T-helper 2 cell treated with Interferon-gamma antibody and Interleukin-4, amounts not matched to agents 100 ng/mL and 5 ng/mL, for 36 hours (primary cell): ENCODE measurements at regions not wholly inside any gene's neighbourhood (a gene's known extent, or its start where the extent isn't known, plus 50 kb on each side); places are given as distances from the start of the nearest gene placed in this dataset.

Experiments
- intact Hi-C: fragments of 100-400 bp; cut with micrococcal nuclease; formaldehyde crosslinking; loops from one replicate; pipeline ENCODE4 v1.15.1; 2023

- intact Hi-C loops: no loop called here
Measured at GRCh38 chr14:34027130-34027989, 76.5 kb upstream of the EGLN3 start.

DNA sequence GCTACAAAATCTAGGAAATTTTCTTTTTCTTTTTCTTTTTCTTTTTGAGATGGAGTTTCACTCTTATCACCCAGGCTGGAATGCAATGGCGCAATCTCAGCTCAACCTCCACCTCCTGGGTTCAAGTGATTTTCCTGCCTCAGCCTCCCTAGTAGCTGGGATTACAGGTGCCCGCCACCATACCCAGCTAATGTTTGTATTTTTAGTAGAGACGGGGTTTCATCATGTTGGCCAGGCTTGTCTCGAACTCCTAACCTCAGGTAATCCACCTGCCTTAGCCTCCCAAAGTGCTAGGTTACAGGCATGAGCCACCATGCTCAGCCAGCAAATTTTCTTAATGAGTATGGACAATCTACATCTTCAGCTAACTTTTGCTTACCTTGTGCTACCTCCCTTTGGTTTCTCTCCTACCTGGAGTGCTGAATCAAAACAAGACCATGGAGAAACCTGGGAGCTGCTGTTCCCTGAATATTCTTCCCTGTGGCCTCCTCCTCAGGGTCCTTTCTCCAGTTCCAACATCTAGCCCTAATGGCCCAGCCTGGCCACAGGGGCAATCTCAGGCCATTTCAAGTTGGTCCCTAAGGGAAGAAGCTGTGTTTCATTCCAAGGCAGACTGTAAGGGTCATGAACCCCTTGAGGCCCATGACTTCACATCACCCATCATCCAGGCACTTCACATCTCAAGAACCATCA lies 74.6 kb upstream of the EGLN3 start:
- intact Hi-C loops: no loop called here

DNA sequence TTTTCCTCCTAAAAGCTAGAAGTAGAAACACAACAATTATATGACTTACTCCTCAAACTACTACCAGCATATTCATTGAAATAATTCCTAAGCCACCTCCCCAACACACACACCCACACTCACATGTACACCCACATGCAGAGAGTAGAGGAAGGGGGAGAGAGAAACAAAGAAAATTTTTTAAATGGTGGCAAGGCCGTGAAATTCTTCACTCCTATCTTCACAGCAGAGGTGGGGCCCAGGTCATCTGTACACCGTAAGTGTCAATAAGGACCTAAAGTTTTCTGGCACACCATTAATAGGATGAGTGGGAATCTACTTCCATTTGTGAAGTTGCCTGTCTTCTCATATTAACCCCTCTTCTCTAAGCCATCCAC lies 73.9 kb upstream of the EGLN3 start:
- intact Hi-C loops: no loop called here

- intact Hi-C loops: no loop called here
Measured at GRCh38 chr14:34023824-34024767, 73.2 kb upstream of the EGLN3 start.

DNA sequence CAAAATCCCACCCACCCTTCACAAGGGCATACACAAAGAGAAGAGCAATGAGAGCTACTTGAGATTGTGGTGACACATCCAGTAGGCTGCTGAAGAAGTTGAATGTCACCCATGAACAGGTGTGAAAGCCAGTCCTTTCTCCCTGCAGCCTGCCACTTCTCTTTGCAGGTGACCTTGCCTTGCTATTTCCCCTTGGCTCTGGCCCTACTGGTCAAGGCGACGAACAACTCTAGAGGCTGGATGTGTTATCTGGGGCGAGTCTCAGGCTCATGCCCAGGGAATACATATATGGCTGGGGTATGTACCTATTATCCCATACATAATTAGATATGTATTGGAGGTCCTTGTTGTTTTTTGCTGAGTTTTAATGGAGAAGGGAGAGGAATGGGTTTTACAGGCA lies 70.2 kb upstream of the EGLN3 start:
- intact Hi-C loops: no loop called here

GRCh38 chr14:34020014-34020413 lies 69.1 kb upstream of the EGLN3 start:
- intact Hi-C loops: no loop called here

GRCh38 chr14:34018564-34019244 lies 67.8 kb upstream of the EGLN3 start:
- intact Hi-C loops: loop anchor here (2.0 to 5.0 kb wide), 4 partner anchors 24 to 76 kb away; partner anchors contain the start of gene EGLN3

DNA sequence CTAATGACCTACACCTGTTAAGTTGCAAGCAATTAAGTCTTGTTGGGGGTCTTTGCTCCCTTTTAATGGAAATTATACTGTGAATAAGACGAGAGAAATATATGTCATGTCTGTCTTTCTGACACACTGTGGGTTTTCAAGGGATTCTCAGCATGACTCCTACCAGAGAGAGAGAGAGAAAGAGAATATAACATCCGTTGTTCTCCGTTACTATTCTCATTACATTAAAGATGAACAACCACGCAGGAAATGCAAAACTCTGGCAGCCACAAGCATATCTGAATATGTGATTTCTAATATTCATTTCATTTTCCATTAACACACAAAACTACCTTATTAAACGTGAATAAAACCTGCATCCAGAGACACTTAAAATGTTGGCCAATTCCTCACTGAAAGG lies 67.3 kb upstream of the EGLN3 start:
- intact Hi-C loops: loop anchor here (2.0 to 5.0 kb wide), 4 partner anchors 25 to 77 kb away; partner anchors contain the start of gene EGLN3

- intact Hi-C loops: loop anchor here (5.0 kb wide), 1 partner anchor 63 kb away; the partner anchor contains the start of gene EGLN3
Measured at GRCh38 chr14:34015383-34015782, 64.5 kb upstream of the EGLN3 start.

DNA sequence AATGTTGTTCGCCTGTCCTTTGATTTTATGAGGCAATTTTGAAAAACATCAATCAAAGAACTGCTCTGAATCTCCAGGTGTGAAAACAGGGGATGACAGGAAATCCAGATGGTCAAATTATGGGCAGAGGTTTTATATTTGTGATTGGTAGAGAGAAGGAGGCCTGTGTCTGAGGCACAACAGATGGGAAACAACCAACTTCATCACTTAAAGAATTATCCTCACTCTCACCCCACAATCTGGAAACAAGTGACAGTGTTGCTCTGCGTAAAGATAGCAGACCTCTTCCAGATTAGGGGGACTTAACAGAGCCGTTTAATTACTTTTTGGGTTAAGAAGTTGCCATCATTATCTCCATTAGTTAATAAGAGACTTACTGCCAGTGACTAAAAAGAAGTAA lies 64.1 kb upstream of the EGLN3 start:
- intact Hi-C loops: loop anchor here (5.0 kb wide), 1 partner anchor 63 kb away; the partner anchor contains the start of gene EGLN3

- intact Hi-C loops: no loop called here
Measured at GRCh38 chr14:34013721-34014060, 62.8 kb upstream of the EGLN3 start.

DNA sequence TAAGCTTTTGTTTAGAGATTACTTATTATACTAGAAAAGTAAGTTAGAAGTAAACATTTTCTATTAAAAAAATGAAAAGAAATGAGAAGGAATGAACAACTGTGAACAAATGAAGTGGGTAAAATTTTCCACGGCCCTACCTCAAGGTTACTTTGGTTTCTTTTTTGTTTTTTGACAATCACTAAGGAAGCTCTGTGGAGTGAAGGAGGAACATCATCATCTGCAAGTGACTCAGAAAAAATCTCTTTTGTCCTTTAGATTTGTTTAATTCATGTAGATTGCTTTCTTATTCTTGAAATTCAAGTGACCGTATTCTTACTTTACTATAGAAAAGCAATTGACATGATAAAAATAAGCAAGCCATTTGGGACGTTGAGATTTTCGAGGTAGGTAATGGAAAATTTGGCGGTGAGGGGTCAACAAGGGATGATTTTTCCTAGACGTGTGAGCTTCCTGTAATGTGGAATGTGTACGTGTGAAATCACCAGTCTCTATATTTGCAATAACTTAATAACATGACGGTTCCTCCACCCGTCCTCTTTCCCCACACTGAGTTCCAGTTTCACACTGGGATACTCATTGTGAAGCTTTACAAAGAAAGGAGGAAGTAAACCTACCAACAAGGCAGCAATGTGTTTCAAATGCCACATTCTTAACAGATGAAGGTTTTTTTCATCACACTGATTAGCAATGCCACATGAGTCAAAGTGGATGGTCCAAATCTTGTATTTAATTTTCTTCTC lies 62.3 kb upstream of the EGLN3 start:
- intact Hi-C loops: no loop called here

GRCh38 chr14:34012369-34012768 lies 61.5 kb upstream of the EGLN3 start:
- intact Hi-C loops: no loop called here

DNA sequence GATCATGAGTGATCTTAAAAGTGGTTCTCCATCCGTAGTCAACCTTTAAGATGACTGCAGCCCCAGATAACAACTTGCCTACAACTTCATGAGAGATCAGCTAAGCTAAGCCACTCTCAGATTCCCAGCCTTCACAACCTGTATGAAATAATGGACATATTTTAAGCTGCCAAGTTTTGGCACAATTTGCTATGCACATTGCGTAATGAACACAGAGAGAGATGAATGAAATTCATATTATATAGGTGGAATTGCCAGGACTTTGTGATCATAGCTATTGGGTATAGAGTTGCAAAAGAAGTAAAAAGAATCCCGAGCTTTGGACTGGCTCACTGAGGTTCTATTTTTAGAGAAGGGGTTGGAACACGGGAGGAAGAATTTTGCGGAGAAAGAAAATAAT lies 59.1 kb upstream of the EGLN3 start:
- intact Hi-C loops: no loop called here

DNA sequence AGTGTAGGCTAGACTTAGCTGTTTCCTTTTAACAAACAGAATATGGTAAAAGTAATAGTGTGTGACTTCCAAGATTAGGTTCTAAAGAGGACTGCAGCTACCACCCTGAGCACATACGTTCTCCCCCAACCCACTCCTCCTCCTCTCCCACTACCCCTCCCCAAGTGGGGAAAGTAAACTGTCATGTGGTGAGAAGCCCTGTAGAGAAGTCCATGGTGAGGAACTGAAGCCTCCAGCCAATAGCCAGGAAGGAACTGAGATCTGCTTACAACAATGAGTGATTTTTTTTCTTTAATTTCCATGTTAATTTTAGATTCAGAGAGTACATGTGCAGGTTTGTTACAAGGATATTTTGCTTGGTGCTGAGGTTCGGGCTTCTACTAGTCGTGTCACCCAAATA lies 57.0 kb upstream of the EGLN3 start:
- intact Hi-C loops: no loop called here

GRCh38 chr14:34005901-34006300 lies 55.0 kb upstream of the EGLN3 start:
- intact Hi-C loops: no loop called here

DNA sequence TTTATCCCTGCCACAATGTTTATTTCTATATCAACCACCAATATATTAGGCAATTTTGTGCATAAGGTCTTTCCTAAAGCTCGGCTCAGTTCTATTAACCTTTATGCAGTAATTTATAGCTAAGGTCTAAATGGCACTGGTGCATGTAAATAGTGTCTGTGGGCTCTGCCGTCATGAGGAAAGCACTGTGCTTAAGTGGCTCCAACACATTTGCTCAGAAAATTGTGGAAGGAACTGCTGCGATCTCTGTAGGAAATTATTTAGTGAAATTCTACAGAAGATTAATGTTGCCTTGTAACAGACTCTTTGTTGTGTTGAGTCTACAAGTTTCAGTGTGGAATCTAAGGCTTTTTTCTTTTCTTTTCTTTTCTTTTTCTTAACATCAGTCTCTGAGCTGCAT lies 54.0 kb upstream of the EGLN3 start:
- intact Hi-C loops: no loop called here

DNA sequence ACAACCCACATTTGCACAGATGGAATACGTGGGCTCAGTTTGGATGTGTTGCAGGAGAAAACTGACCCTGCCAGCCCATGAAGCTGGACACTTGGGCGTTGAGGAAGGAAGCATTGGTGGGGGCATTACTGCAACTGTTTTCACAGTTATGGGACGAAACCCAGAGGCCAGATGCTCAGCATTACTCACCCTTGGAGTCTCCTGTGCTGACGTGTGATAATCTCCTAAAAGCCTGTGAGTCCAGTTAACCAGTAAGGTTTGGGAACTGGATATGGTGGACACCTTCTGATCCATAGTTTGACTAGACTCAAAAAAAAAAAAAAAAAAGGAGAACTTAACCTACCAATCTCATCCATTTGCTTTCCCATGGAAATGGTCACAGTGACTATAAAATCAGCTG lies 52.8 kb upstream of the EGLN3 start:
- intact Hi-C loops: no loop called here

DNA sequence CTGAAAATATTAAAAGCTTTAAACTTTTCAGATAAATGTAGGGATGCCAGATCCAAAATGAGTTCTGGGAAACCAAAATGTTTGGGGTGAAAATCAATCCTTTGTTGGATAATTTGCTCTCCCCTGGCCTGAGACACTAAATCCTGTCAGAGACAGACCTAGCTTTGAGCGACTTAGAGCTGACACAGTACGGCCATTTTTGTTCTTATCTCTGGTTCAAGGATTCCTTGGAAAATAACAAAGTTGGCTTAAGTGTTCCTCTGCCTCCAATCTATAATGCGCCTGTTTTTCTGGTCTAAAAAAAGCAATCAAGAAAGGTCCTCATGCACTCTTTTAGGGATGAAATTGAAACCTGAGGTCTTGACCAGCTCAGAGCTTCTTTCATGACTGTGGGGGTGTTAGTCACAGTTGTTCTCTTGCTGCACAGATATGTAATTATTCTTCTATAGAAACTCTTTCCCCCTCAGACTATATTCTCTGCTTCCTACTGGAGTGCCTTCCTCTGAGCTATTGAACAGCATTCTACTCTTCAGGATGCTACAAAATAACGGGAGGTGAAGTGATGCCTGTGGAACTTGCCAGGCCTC lies 52.3 kb upstream of the EGLN3 start:
- intact Hi-C loops: no loop called here
